Large intestine (tissue), 3 donors: ENCODE measurements at regions not wholly inside any gene's neighbourhood (a gene's known extent, or its start where the extent isn't known, plus 50 kb on each side); places are given as distances from the start of the nearest gene placed in this dataset.

Source experiments
- DNase-seq, 2 donors: peaks; one replicate each; pipeline versions ENCODE4 v3.0.0 to v3.0.0-alpha.2; 2013
- H3K27ac ChIP-seq: one replicate; pipeline ENCODE4 v1.5.1; 2013; ENCODE audit warnings: low read length
- H3K27me3 ChIP-seq: 2 replicates; pipeline ENCODE4 v1.6.1; 2013; ENCODE audit warnings: low read length; ENCODE audit not compliant: control insufficient read depth, insufficient read depth
- H3K36me3 ChIP-seq: 2 replicates; pipeline ENCODE4 v1.6.1; 2013; ENCODE audit warnings: low read length; ENCODE audit not compliant: control insufficient read depth, insufficient read depth
- H3K4me1 ChIP-seq: one replicate; pipeline ENCODE4 v1.6.1; 2013; ENCODE audit warnings: low read length; ENCODE audit not compliant: control insufficient read depth, insufficient read depth
- H3K4me3 ChIP-seq: one replicate; pipeline ENCODE4 v1.5.1; 2013; ENCODE audit warnings: low read length
- H3K9me3 ChIP-seq: one replicate; pipeline ENCODE4 v1.6.1; 2013; ENCODE audit warnings: mild to moderate bottlenecking, low read depth, low read length, moderate library complexity; ENCODE audit not compliant: control insufficient read depth
- WGBS: methylation state at CpG from one replicate; pipeline ENCODE4 v1.1.5; 2013; ENCODE audit warnings: low lambda C conversion rate; ENCODE audit not compliant: insufficient coverage; 5-methylcytosine and 5-hydroxymethylcytosine counted together

DNA sequence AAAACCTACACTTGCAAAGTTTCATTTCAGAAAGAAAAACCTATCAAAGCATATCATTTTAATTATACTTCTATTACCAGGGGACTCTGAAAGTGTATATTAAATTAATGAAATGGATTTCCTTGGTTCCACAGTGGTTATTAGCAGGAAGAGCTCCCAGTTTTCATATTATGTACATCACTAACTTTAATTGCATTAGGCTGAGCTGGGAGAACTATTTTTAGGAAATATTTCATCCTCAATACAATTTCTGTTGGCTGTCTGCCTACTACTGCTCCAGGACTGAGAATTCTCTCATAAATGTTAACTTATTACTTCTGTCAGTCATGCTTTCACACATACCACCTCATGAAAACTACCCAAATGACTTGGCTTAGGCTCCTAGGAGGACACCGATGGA lies 301.4 kb downstream of the CMPK2 start:
- Histone ChIP-seq H3K27me3 (peaks cover 2% of the 10 kb centered on the region), H3K4me1 (no peaks in the 10 kb centered on the region), H3K36me3 (no peaks in the 10 kb centered on the region), H3K9me3 (no peaks in the 10 kb centered on the region), H3K27ac (no peak overlapping the region), H3K4me3 (no peak overlapping the region)
- no CpG with 5 or more reads among the region's 1 CpG for WGBS
- no peak for DNase-seq

DNA sequence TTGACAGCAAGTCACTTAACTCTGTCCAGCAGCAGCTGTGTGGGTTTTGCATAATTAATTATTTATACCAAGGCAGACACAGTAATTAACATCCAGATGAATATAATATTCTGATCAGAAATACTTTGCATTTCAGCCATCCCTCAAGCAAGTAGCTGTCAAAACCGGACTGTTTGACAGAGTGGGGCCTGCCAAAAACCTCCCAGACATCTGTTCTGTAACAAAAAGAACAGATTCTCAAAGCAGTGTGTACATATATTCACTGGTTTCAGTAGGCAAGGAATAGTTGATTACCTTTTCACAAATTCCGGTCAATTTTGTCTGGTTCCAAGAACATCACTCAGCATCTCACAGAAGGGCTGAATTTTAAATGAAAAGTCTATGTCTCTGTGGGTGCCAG lies 291.6 kb downstream of the CMPK2 start:
- 83% methylated on average over 1 of the region's 2 CpGs for WGBS
- no peak for DNase-seq
- H3K4me1 ChIP-seq: no peaks in the 10 kb centered on the region
- no peak overlapping the region for H3K27ac ChIP-seq
- H3K36me3 ChIP-seq: no peaks in the 10 kb centered on the region
- H3K27me3 ChIP-seq: no peaks in the 10 kb centered on the region
- no peaks in the 10 kb centered on the region for H3K9me3 ChIP-seq
- no peak overlapping the region for H3K4me3 ChIP-seq

DNA sequence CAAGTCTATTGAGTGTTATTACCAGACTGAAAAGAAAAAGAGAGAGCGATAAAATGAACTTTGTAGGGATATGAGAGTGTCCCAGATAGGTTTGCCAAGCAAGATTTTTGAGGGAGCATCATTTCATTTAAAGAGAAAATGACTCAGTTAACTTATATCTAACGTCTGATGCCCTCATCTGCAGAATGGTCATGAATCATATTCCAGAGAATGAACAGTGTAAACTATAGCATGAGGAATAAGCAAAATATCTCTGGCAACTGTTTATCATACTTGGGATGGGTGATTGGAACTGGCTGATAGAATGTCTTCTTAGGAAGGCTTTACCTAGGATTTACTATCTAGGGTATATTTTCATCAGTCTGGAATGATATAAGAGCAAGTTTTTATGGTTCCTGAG lies 289.4 kb downstream of the CMPK2 start:
- no peaks in the 10 kb centered on the region for H3K36me3 ChIP-seq
- 83% methylated on average over 2 of the region's 2 CpGs for WGBS

DNA sequence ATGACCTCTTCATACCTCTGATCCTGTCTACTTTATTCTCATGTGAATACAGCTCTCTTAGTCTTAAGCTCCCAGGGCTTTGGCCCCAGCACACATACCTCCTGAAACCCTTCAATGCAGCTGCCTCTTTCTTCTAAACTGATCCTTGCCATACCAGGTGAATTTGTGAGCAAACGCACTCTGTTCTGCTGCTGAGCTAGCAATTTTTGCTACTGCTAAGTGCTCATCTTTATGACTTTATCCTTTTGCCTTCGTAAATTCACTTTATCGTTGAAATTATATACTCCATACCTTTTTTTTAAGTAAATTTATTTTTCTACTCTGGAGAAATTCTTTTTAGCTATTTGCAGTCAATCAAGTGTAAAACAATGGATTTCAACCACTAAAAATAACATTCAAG lies 287.7 kb downstream of the CMPK2 start:
- Histone ChIP-seq H3K9me3 (no peaks in the 10 kb centered on the region), H3K4me1 (no peaks in the 10 kb centered on the region), H3K27ac (no peak overlapping the region), H3K27me3 (no peaks in the 10 kb centered on the region), H3K36me3 (no peaks in the 10 kb centered on the region), H3K4me3 (no peak overlapping the region)
- no peak for DNase-seq
- WGBS: 87% methylated on average over 3 of the region's 3 CpGs

More for the DNA sequence above, 289.4 kb downstream of the CMPK2 start:
- H3K27ac ChIP-seq: no peak overlapping the region
- no peaks in the 10 kb centered on the region for H3K4me1 ChIP-seq
- H3K4me3 ChIP-seq: no peak overlapping the region
- no peaks in the 10 kb centered on the region for H3K27me3 ChIP-seq
- no peak for DNase-seq
- H3K9me3 ChIP-seq: no peaks in the 10 kb centered on the region

DNA sequence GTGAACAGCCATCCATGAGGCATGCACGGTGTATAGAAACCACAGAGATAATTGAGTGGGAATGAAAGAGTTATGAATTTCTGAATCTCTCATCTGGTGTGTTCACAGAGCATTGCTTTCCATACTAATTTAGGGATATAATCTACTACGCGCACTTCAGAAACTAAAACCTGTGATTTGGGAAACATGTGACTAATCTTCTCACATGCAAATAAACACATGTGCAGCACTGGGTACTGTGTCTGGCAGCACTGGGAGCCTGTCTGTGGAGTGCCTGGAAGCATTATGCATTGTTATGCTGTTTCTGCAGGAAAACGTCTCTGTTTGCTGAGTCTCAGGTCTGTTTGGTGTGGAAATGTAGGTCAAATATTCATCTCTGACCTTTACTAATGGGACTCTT lies 287.3 kb downstream of the CMPK2 start:
- no CpG with 5 or more reads among the region's 4 CpGs for WGBS
- H3K27ac ChIP-seq: no peak overlapping the region
- DNase-seq: no peak
- no peaks in the 10 kb centered on the region for H3K9me3 ChIP-seq
- no peaks in the 10 kb centered on the region for H3K27me3 ChIP-seq
- no peaks in the 10 kb centered on the region for H3K4me1 ChIP-seq
- no peaks in the 10 kb centered on the region for H3K36me3 ChIP-seq
- H3K4me3 ChIP-seq: no peak overlapping the region

DNA sequence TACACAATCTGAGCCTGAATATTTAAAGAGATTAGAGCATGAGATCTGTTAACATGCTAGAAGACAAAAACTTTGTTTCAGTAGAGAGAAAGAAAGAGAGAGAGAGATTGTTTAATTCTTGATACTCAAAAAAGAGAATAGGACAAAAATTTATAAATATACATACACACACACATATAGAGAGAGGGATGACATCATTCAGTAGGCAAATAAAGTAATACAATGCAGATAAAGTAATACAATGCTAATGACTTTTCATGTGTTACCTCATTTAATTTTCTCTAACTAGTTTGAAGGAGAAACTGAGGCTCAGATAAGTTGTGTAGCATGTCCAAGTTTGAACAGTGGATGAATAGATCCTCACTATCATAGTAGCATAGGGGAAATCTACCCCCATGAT lies 286.4 kb downstream of the CMPK2 start:
- Histone ChIP-seq H3K4me3 (no peak overlapping the region), H3K9me3 (no peaks in the 10 kb centered on the region), H3K27ac (no peak overlapping the region), H3K4me1 (no peaks in the 10 kb centered on the region), H3K27me3 (no peaks in the 10 kb centered on the region), H3K36me3 (no peaks in the 10 kb centered on the region)
- DNase-seq: no peak

DNA sequence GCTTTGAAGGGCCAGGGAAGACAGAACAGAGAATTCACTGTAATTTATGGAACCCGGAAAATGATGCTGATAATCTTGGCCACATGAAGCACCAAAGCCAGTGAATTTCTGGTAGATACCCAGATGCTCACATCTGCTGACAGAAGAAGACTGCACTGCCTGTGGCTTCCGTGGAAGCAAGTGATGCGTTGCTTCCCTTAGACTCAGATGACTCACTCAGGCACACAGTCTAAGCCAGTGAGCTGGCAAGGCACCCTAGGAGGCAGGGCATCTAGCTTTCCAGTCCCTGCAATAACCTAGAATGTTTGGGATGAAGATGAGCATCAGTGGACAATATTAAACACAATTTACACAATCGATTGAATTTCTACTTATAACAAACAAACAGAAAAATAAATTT lies 284.7 kb downstream of the CMPK2 start:
- Histone ChIP-seq H3K27ac (no peak overlapping the region), H3K27me3 (no peaks in the 10 kb centered on the region), H3K4me3 (no peak overlapping the region), H3K36me3 (no peaks in the 10 kb centered on the region), H3K9me3 (no peaks in the 10 kb centered on the region), H3K4me1 (no peaks in the 10 kb centered on the region)
- no peak for DNase-seq
- WGBS: no CpG with 5 or more reads among the region's 4 CpGs

DNA sequence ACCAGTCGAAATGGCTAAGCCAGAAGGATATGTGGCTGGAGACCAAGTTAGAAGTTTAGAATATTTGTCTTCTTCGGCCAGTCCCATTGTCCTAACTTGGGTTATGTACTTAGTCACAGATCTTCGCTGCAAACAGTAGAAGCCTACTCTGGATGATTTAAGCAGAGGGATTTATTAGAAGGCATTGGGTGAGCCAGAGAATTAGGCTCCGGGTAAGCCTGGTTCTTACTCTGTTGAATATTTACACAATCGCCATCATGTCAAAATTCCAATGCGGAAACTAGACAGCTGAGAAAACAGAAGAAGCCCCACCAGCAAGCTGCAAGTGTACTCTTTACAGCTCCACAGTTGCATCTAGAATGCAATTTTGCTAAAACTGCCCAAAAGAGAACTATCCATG lies 276.6 kb downstream of the CMPK2 start:
- H3K27me3 ChIP-seq: no peaks in the 10 kb centered on the region
- no peak overlapping the region for H3K27ac ChIP-seq
- H3K4me1 ChIP-seq: no peaks in the 10 kb centered on the region
- no peak for DNase-seq
- H3K4me3 ChIP-seq: no peak overlapping the region
- no peaks in the 10 kb centered on the region for H3K9me3 ChIP-seq
- no CpG with 5 or more reads among the region's 6 CpGs for WGBS
- H3K36me3 ChIP-seq: no peaks in the 10 kb centered on the region

DNA sequence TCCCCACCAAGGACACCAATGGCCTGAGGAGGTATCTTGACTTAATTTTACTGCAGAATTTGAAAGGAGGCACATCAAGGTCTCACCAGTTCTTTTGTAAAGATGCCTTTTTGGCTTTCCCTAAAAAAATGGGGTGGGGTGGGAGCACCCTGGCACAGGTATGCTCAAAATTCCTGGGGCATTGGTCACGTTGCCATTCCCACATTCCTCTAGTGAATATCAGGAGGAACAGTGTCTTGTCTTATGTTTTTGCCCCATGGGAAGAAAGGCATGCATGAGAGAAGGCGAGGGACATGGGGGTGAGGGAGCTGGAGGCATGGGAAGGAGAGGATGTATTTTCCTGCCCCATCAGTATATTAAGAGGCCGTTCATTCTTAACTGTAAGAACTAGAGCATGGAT lies 275.3 kb downstream of the CMPK2 start:
- Histone ChIP-seq H3K4me3 (no peak overlapping the region), H3K27me3 (no peaks in the 10 kb centered on the region), H3K27ac (no peak overlapping the region), H3K4me1 (no peaks in the 10 kb centered on the region), H3K9me3 (no peaks in the 10 kb centered on the region), H3K36me3 (no peaks in the 10 kb centered on the region)
- no CpG with 5 or more reads among the region's 3 CpGs for WGBS
- DNase-seq: no peak

DNA sequence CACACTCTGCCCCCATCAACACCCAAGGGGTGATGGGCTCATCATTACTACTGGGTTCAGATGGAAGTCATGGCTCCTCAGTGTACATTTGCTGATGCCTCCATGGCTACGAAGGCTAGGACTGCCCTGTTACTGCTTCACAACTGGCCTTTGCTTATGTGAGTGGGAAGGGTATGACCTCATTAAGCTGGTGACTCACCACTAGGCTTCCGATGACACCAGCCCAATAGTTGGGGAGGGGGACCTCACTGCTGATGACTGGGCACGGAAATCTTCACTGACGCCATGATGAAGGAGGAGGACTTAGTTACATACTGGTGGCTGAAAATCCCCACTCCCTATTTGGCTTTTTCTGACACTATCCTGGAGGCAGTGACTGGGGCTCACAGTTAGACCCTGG lies 263.2 kb downstream of the CMPK2 start:
- Histone ChIP-seq H3K27me3 (no peaks in the 10 kb centered on the region), H3K9me3 (no peaks in the 10 kb centered on the region), H3K36me3 (no peaks in the 10 kb centered on the region), H3K4me3 (no peak overlapping the region), H3K4me1 (no peaks in the 10 kb centered on the region), H3K27ac (no peak overlapping the region)
- DNase-seq: no peak
- WGBS: no CpG with 5 or more reads among the region's 4 CpGs

DNA sequence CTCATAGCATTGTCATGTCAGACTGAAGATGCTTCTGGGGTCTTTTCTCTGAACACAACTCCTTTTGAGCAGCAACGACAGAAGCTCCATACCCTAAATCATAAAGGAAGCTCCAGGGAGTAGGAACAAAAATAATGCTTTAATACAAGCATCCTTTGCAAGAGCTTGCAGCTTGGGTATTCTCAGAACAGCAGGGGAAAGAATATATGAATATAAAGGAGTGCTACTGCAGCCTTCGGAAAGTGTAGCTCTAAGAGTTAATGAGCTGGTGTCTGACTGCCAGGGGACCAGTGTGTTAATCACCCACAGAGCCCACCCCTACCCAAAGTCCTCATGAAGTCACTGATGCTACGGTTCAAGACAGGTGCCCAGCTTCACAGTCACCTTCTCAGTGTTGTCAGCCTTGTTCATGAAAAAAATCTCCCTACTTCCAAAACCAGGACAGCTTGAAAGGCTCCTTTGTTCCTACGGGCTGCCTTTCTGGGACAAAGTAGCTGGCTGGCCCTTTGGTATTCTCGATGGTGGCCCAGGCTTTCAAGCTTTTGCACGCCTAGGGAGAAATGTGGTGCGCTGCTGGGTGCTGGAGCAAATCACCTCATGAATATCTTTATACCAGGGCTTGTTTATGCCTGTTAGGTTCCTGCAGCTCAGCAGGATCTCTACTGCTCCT lies 259.7 kb downstream of the CMPK2 start:
- Histone ChIP-seq H3K27me3 (no peaks in the 10 kb centered on the region), H3K27ac (no peak overlapping the region), H3K4me3 (no peak overlapping the region), H3K9me3 (no peaks in the 10 kb centered on the region), H3K36me3 (no peaks in the 10 kb centered on the region), H3K4me1 (no peaks in the 10 kb centered on the region)
- DNase-seq: no peak
- WGBS: 87% methylated on average over 4 of the region's 7 CpGs
